K562 (cell line): ENCODE measurements at regions not wholly inside any gene's neighbourhood (a gene's known extent, or its start where the extent isn't known, plus 50 kb on each side); places are given as distances from the start of the nearest gene placed in this dataset.

Source experiments
- ATAC-seq: fragments of 200-7000 bp; cut with Tn5 transposase; 3 replicates; pipeline ENCODE4 v1.9.1; 2020; ENCODE audit warnings: moderate library complexity
- BruUV-seq: library from RNA; stranded (reverse); fragments of 400-500 nt; replicated peaks from 2 replicates; lab custom pipeline; 2021; lab: Mats Ljungman, UMichigan
- CTCF ChIA-PET: fragments of 300-600 bp; formaldehyde crosslinking; extraction: SDS; loops from one replicate; lab custom pipeline; 2021; ENCODE audit warnings: low intra/inter-chr PET ratio; lab: Yijun Ruan, JAX
- POLR2A ChIA-PET: fragments of 300-600, 350-650 bp; sonication (Branson Sonifier 250); formaldehyde crosslinking; extraction: SDS; loops from one replicate; lab custom pipeline; 2021; ENCODE audit warnings: antibody characterized with exemption, inconsistent platforms; lab: Yijun Ruan, JAX
- DNase-seq, 4 experiments: peaks; one replicate each; pipeline versions ENCODE4 v3.0.0 to v3.0.0-alpha.2; 2011 to 2018; ENCODE audit warnings: low spot score in 3 of 4, mixed read lengths in 3 of 4; ENCODE audit errors: extremely low read depth in 1 of 4
- FAIRE-seq: peaks from 2 replicates; lab custom pipeline; 2011; peaks lifted over from hg19 to GRCh38; lab: Jason Lieb, UNC
- H2AFZ ChIP-seq: 2 replicates; pipeline ENCODE4 v1.6.0; 2011; ENCODE audit warnings: low read depth, low read length, control low read depth, inconsistent platforms
- H3K27ac ChIP-seq: fragments of 200-600 bp; 3 replicates; pipeline ENCODE4 v1.8.0; 2011; ENCODE audit warnings: low read depth, mild to moderate bottlenecking, control low read depth, inconsistent platforms, low read length, moderate library complexity, mixed read lengths; ENCODE audit errors: extremely low read depth
- H3K27me3 ChIP-seq, 2 experiments: fragments of 300-600 bp in 1 of 2; 2 replicates in 1 of 2; 3 replicates in 1 of 2; pipeline versions ENCODE4 v1.6.0 to v1.8.0; 2011; ENCODE audit warnings: inconsistent platforms in 2 of 2, low read length in 2 of 2, mild to moderate bottlenecking in 1 of 2, mixed read lengths in 1 of 2, moderate library complexity in 1 of 2; ENCODE audit not compliant: control insufficient read depth in 2 of 2, insufficient read depth in 2 of 2
- H3K36me3 ChIP-seq: fragments of 300-600 bp; 3 replicates; pipeline ENCODE4 v1.8.0; 2011; ENCODE audit warnings: mild to moderate bottlenecking, low read length, inconsistent platforms; ENCODE audit not compliant: control insufficient read depth, insufficient read depth
- H3K4me1 ChIP-seq, 2 experiments: fragments of 200-600 bp in 1 of 2; replicated peaks in 1 of 2; 2 replicates in 1 of 2; 3 replicates in 1 of 2; pipeline versions ENCODE4 v1.5.1 to v1.8.0; 2011; ENCODE audit warnings: inconsistent platforms in 2 of 2, low read length in 2 of 2, mild to moderate bottlenecking in 1 of 2, mixed read lengths in 1 of 2, moderate library complexity in 1 of 2; ENCODE audit not compliant: control insufficient read depth in 2 of 2, insufficient read depth in 2 of 2
- H3K4me2 ChIP-seq: 2 replicates; pipeline ENCODE4 v1.6.1; 2011; ENCODE audit warnings: low read length, control low read depth, inconsistent platforms, mixed read lengths; ENCODE audit not compliant: insufficient read depth
- H3K4me3 ChIP-seq: fragments of 200-600 bp; sonication (generic), shearing (Covaris generic); 2 replicates; pipeline ENCODE4 v1.5.1; 2016; ENCODE audit warnings: control low read depth, inconsistent platforms
- H3K79me2 ChIP-seq: fragments of 200-600 bp; 3 replicates; pipeline ENCODE4 v1.8.0; 2011; ENCODE audit warnings: low read length, inconsistent platforms; ENCODE audit not compliant: control insufficient read depth, insufficient read depth
- H3K9ac ChIP-seq, 2 experiments: 2 replicates each; pipeline versions ENCODE4 v1.6.0 to v1.6.1; 2011; ENCODE audit warnings: low read depth in 2 of 2, low read length in 2 of 2, control low read depth in 1 of 2, inconsistent platforms in 1 of 2, mild to moderate bottlenecking in 1 of 2, mixed read lengths in 1 of 2; ENCODE audit not compliant: insufficient read depth in 1 of 2
- H3K9me1 ChIP-seq: one replicate; pipeline ENCODE4 v1.6.0; 2011; ENCODE audit warnings: inconsistent platforms, mild to moderate bottlenecking, low read length, moderate library complexity; ENCODE audit not compliant: control insufficient read depth, insufficient read depth
- H3K9me3 ChIP-seq: replicated peaks from 2 replicates; pipeline ENCODE4 v1.5.1; 2011; ENCODE audit warnings: low read depth, low read length, inconsistent platforms; ENCODE audit not compliant: control insufficient read depth, insufficient read depth
- H4K20me1 ChIP-seq: replicated peaks from 2 replicates; pipeline ENCODE4 v1.6.1; 2011; ENCODE audit warnings: low read length, inconsistent platforms, mixed read lengths; ENCODE audit not compliant: control insufficient read depth, insufficient read depth
- CCNT2 ChIP-seq: IDR thresholded peaks from 2 replicates; pipeline ENCODE4 v1.6.1; 2011; ENCODE audit warnings: borderline replicate concordance, low read depth, mild to moderate bottlenecking, moderate library complexity, mixed read lengths, low read length; ENCODE audit not compliant: insufficient read length; ENCODE audit errors: extremely low read depth
- CREM ChIP-seq: IDR thresholded peaks from 2 replicates; pipeline ENCODE4 v1.6.1; 2014; ENCODE audit warnings: antibody characterized with exemption, low read depth
- FOSL1 ChIP-seq: fragments of 200-800 bp; sonication (Bioruptor generic); conservative IDR thresholded peaks from 2 replicates; pipeline ENCODE4 v1.6.1; 2016; ENCODE audit warnings: missing genetic modification characterization, missing compliant biosample characterization
- HMGXB4 ChIP-seq: sonication (generic); formaldehyde crosslinking; IDR thresholded peaks from 2 replicates; pipeline ENCODE4 v1.8.1; 2023; ENCODE audit warnings: mild to moderate bottlenecking, missing genetic modification reagents
- KDM1A ChIP-seq, 2 experiments: fragments of 450-650 bp; IDR thresholded peaks; 2 replicates each; pipeline ENCODE4 v1.6.1; 2016; ENCODE audit warnings: mild to moderate bottlenecking in 2 of 2
- NR2C2 ChIP-seq, 2 experiments: fragments of 200-800 bp in 1 of 2; sonication (Bioruptor generic) in 1 of 2; sonication (generic) in 1 of 2; formaldehyde crosslinking in 1 of 2; IDR thresholded peaks; 2 replicates each; pipeline versions ENCODE4 v1.6.1 to v1.8.0; 2016 to 2022; ENCODE audit warnings: mild to moderate bottlenecking in 1 of 2, missing compliant biosample characterization in 1 of 2, missing genetic modification characterization in 1 of 2, missing genetic modification reagents in 1 of 2
- RBM25 ChIP-seq: fragments of 200-400 bp; formaldehyde crosslinking; IDR thresholded peaks from 2 replicates; pipeline ENCODE4 v1.6.1; 2018; ENCODE audit warnings: low read length, low read depth, moderate library complexity; ENCODE audit not compliant: severe bottlenecking
- SMARCA4 ChIP-seq: fragments of 450-650 bp; IDR thresholded peaks from 2 replicates; pipeline ENCODE4 v1.6.1; 2016
- SOX6 ChIP-seq: fragments of 450-650 bp; IDR thresholded peaks from 2 replicates; pipeline ENCODE4 v1.6.1; 2014; ENCODE audit warnings: mild to moderate bottlenecking
- ZBTB17 ChIP-seq: fragments of 450-650 bp; formaldehyde crosslinking; IDR thresholded peaks from 2 replicates; pipeline ENCODE4 v1.4.0; 2020; ENCODE audit warnings: mild to moderate bottlenecking
- WGBS: fragments of 100-300 bp; shearing (Covaris generic); methylation state at CpG from one replicate; pipeline ENCODE4 v1.1.6; 2016; ENCODE audit warnings: low coverage, mixed read lengths; ENCODE audit not compliant: insufficient coverage; ENCODE audit errors: missing lambda C conversion rate; 5-methylcytosine and 5-hydroxymethylcytosine counted together
- in situ Hi-C: fragments of 300-500 bp; cut with MboI; formaldehyde crosslinking; loops from 4 replicates; pipeline ENCODE4 v1.15.0; 2018; ENCODE audit warnings: inconsistent platforms, mixed read lengths
- intact Hi-C: fragments of 100-400 bp; cut with micrococcal nuclease; formaldehyde crosslinking; loops from 2 replicates; pipeline ENCODE4 v1.14.2; 2022

- H3K27me3 ChIP-seq: no peaks in the 10 kb centered on the region
- FAIRE-seq (no peak), ATAC-seq (no peak), DNase-seq (no peak)
- no peaks in the 10 kb centered on the region for H4K20me1 ChIP-seq
- no peak overlapping the region for H3K4me3 ChIP-seq
- H3K4me2 ChIP-seq: no peak overlapping the region
- BruUV-seq: TSS peak; percentile 17
- 0 out of 3 replicates have a peak, but pooled peaks cover 2% of the 10 kb centered on the region for H3K36me3 ChIP-seq
- no peaks in the 10 kb centered on the region; a peak in 1 of 5 replicates for H3K4me1 ChIP-seq
- intact Hi-C loops (no loop called here), in situ Hi-C loops (no loop called here)
- no peak overlapping the region for H3K9ac ChIP-seq
- no peak overlapping the region for H3K27ac ChIP-seq
- H3K9me3 ChIP-seq: no peaks in the 10 kb centered on the region
- H3K79me2 ChIP-seq: no peaks in the 10 kb centered on the region
- no peak overlapping the region for H2AFZ ChIP-seq
- WGBS: 34% methylated on average over 2 of the region's 2 CpGs
- CTCF ChIA-PET: no interaction called here
- POLR2A ChIA-PET: no interaction called here
- TF ChIP-seq FOSL1 (tag) (peak; percentile 38; the same call in 1 of the 2 replicates), CCNT2 (no peak), ZBTB17 (CRISPR knock-in tag) (no peak), SOX6 (peak; percentile 38; the same call in 1 of the 2 replicates), RBM25 (peak; percentile 61), KDM1A (IDR thresholded peaks at IDR 0.05) (peak; percentile 17 to 51; a peak in 2 of 4 replicates), NR2C2 (CRISPR knock-in tag; IDR thresholded peaks at IDR 0.05) (no peak), NR2C2 (tag; IDR thresholded peaks at IDR 0.05) (no peak), CREM (no peak), SMARCA4 (no peak), HMGXB4 (CRISPR knock-in tag) (no peak)
- H3K9me1 ChIP-seq: no peaks in the 10 kb centered on the region
Observed at GRCh38 chr11:66789097-66789890, 53.9 kb upstream of the RCE1 start.
